Right ventricle myocardium inferior (tissue), 1 donor: ENCODE measurements at regions not wholly inside any gene's neighbourhood (a gene's known extent, or its start where the extent isn't known, plus 50 kb on each side); places are given as distances from the start of the nearest gene placed in this dataset.

Experiments
- ATAC-seq: fragments of 200-7000 bp; cut with Tn5 transposase; one replicate; pipeline ENCODE4 v1.9.1; 2020; ENCODE audit warnings: mild to moderate bottlenecking, moderate library complexity
- DNase-seq: peaks from one replicate; pipeline ENCODE4 v3.0.0; 2021; ENCODE audit errors: missing footprints
- intact Hi-C: fragments of 100-400 bp; cut with DNase I; formaldehyde crosslinking; loops from one replicate; pipeline ENCODE4 v1.11.0; 2022
- donor health status: DM: no; HTN: yes; CAD: no; lungs with severe emphysema.

- intact Hi-C loops: loop anchor here (10.0 kb wide), 1 partner anchor 159 kb away; no protein-coding TSS in a partner anchor
- ATAC-seq: no peak
- DNase-seq: peak; percentile 56
Observed at GRCh38 chr11:70733327-70734325, 335.3 kb downstream of the CTTN start.

- ATAC-seq: peak; percentile 20
- intact Hi-C loops: loop anchor here (10.0 kb wide), 1 partner anchor 160 kb away; no protein-coding TSS in a partner anchor
- peak; percentile 30 for DNase-seq
Observed at GRCh38 chr11:70734379-70734778, 336.1 kb downstream of the CTTN start.

GRCh38 chr11:70734911-70735310 lies 336.6 kb downstream of the CTTN start:
- ATAC-seq (no peak), DNase-seq (peak; percentile 26)
- intact Hi-C loops: loop anchor here (10.0 kb wide), 1 partner anchor 160 kb away; no protein-coding TSS in a partner anchor

GRCh38 chr11:70735976-70736375 lies 337.6 kb downstream of the CTTN start:
- intact Hi-C loops: loop anchor here (10.0 kb wide), 1 partner anchor 161 kb away; no protein-coding TSS in a partner anchor

GRCh38 chr11:70736461-70736860 lies 338.1 kb downstream of the CTTN start:
- DNase-seq: peak; percentile 21
- no peak for ATAC-seq
- intact Hi-C loops: loop anchor here (10.0 kb wide), 1 partner anchor 162 kb away; no protein-coding TSS in a partner anchor

More at GRCh38 chr11:70735976-70736375, 337.6 kb downstream of the CTTN start:
- peak; percentile 23 for DNase-seq
- no peak for ATAC-seq

GRCh38 chr11:70736937-70737640 lies 338.8 kb downstream of the CTTN start:
- peak; percentile 44 for DNase-seq
- ATAC-seq: no peak
- intact Hi-C loops: loop anchor here (10.0 kb wide), 1 partner anchor 162 kb away; no protein-coding TSS in a partner anchor

- intact Hi-C loops: loop anchor here (10.0 kb wide), 1 partner anchor 163 kb away; no protein-coding TSS in a partner anchor
- ATAC-seq: no peak
- peak; percentile 70 for DNase-seq
Observed at GRCh38 chr11:70737816-70738630, 339.7 kb downstream of the CTTN start.

- intact Hi-C loops: loop anchor here (10.0 kb wide), 1 partner anchor 164 kb away; no protein-coding TSS in a partner anchor
- peak; percentile 37 for DNase-seq
- no peak for ATAC-seq
Observed at GRCh38 chr11:70738661-70739060, 340.3 kb downstream of the CTTN start.

- intact Hi-C loops: loop anchor here (10.0 kb wide), 1 partner anchor 164 kb away; no protein-coding TSS in a partner anchor
- DNase-seq: no peak
- ATAC-seq: no peak
Observed at GRCh38 chr11:70739091-70739490, 340.8 kb downstream of the CTTN start.

GRCh38 chr11:70739811-70740487 lies 341.6 kb downstream of the CTTN start:
- DNase-seq: no peak
- ATAC-seq: no peak
- intact Hi-C loops: loop anchor here (10.0 kb wide), 1 partner anchor 165 kb away; no protein-coding TSS in a partner anchor

- ATAC-seq: no peak
- intact Hi-C loops: no loop called here
- DNase-seq: no peak
Observed at GRCh38 chr11:70740488-70740851, 342.1 kb downstream of the CTTN start.

- no peak for DNase-seq
- intact Hi-C loops: no loop called here
- ATAC-seq: no peak
Observed at GRCh38 chr11:70741085-70741484, 342.8 kb downstream of the CTTN start.

- intact Hi-C loops: no loop called here
- ATAC-seq (no peak), DNase-seq (peak; percentile 41)
Observed at GRCh38 chr11:70742553-70743291, 344.4 kb downstream of the CTTN start.

GRCh38 chr11:70743329-70743728 lies 345.0 kb downstream of the CTTN start:
- intact Hi-C loops: no loop called here
- DNase-seq (no peak), ATAC-seq (no peak)

- intact Hi-C loops: no loop called here
- ATAC-seq: no peak
- no peak for DNase-seq
Observed at GRCh38 chr11:70743941-70744351, 345.6 kb downstream of the CTTN start.

GRCh38 chr11:70744396-70745185 lies 346.3 kb downstream of the CTTN start:
- peak; percentile 31 for DNase-seq
- intact Hi-C loops: no loop called here
- no peak for ATAC-seq
